HL-60 (cell line): ENCODE measurements at regions not wholly inside any gene's neighbourhood (a gene's known extent, or its start where the extent isn't known, plus 50 kb on each side); places are given as distances from the start of the nearest gene placed in this dataset.

ENCODE experiments used
- DNase-seq, 2 experiments: peaks; one replicate each; pipeline ENCODE4 v3.0.0-alpha.2; 2010 to 2020; ENCODE audit warnings: low read depth in 1 of 2, low spot score in 1 of 2
- H3K27ac ChIP-seq: fragments of 250-450 bp; sonication (Bioruptor Pico); replicated peaks from 2 replicates; pipeline ENCODE4 v1.5.1; 2020; ENCODE audit warnings: mild to moderate bottlenecking, moderate library complexity
- H3K27me3 ChIP-seq: fragments of 250-450 bp; sonication (Bioruptor Pico); 2 replicates; pipeline ENCODE4 v1.5.1; 2021; ENCODE audit warnings: mild to moderate bottlenecking, moderate library complexity; ENCODE audit not compliant: insufficient read depth, poor library complexity, severe bottlenecking
- H3K4me3 ChIP-seq: replicated peaks from 2 replicates; pipeline ENCODE4 v1.5.1; 2011; ENCODE audit warnings: mild to moderate bottlenecking, control low read depth, low read length; ENCODE audit not compliant: insufficient read depth
- GABPA ChIP-seq: IDR thresholded peaks from 2 replicates; pipeline ENCODE4 v1.6.1; 2012; ENCODE audit warnings: low read depth
- POLR2AphosphoS5 ChIP-seq: IDR thresholded peaks from 2 replicates; pipeline ENCODE4 v1.6.1; 2012; ENCODE audit warnings: low read depth
- SPI1 ChIP-seq: IDR thresholded peaks from 2 replicates; pipeline ENCODE4 v1.6.1; 2012; ENCODE audit warnings: low read depth, mild to moderate bottlenecking, borderline replicate concordance
- TF ChIP-seq, protein P1 (sequence below): IDR thresholded peaks from 2 replicates; pipeline ENCODE4 v1.6.1; 2012; ENCODE audit warnings: low read depth; ENCODE audit not compliant: insufficient replicate concordance
- TF ChIP-seq, protein P2 (sequence below): IDR thresholded peaks from one replicate; pipeline ENCODE4 v1.5.1; 2011; ENCODE audit warnings: low read length, control low read depth, inconsistent platforms; ENCODE audit not compliant: insufficient read depth

DNA sequence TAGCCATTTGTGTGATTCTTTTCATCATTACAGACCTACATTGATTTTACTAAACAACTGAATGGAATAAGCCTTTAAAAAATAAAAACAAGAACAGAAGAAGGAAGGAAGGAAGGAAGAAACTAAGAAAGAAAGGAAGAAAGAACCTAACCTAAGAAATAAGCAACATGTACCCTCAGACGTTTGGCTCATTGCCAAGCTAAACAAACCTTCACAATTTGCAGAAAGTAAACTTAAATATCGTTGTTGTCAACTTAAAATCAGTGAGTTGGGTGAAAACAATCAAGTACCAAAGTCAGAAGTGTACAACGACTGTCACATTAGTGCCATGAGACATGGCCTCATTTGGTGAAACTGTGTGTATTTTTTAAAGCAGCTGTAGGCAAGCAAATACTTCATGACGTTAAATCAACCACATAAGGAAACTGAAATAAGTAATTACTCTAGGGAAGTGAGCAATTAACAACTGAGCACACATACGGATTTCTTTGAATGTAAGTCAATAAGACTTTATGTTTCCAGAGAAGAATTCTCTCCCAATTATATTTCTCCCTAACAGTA lies 313.1 kb upstream of the TMPRSS15 start:
- TF ChIP-seq, protein P1, sequence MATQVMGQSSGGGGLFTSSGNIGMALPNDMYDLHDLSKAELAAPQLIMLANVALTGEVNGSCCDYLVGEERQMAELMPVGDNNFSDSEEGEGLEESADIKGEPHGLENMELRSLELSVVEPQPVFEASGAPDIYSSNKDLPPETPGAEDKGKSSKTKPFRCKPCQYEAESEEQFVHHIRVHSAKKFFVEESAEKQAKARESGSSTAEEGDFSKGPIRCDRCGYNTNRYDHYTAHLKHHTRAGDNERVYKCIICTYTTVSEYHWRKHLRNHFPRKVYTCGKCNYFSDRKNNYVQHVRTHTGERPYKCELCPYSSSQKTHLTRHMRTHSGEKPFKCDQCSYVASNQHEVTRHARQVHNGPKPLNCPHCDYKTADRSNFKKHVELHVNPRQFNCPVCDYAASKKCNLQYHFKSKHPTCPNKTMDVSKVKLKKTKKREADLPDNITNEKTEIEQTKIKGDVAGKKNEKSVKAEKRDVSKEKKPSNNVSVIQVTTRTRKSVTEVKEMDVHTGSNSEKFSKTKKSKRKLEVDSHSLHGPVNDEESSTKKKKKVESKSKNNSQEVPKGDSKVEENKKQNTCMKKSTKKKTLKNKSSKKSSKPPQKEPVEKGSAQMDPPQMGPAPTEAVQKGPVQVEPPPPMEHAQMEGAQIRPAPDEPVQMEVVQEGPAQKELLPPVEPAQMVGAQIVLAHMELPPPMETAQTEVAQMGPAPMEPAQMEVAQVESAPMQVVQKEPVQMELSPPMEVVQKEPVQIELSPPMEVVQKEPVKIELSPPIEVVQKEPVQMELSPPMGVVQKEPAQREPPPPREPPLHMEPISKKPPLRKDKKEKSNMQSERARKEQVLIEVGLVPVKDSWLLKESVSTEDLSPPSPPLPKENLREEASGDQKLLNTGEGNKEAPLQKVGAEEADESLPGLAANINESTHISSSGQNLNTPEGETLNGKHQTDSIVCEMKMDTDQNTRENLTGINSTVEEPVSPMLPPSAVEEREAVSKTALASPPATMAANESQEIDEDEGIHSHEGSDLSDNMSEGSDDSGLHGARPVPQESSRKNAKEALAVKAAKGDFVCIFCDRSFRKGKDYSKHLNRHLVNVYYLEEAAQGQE = no peak
- TF ChIP-seq POLR2AphosphoS5 (no peak), SPI1 (no peak), GABPA (no peak)
- TF ChIP-seq, protein P2, sequence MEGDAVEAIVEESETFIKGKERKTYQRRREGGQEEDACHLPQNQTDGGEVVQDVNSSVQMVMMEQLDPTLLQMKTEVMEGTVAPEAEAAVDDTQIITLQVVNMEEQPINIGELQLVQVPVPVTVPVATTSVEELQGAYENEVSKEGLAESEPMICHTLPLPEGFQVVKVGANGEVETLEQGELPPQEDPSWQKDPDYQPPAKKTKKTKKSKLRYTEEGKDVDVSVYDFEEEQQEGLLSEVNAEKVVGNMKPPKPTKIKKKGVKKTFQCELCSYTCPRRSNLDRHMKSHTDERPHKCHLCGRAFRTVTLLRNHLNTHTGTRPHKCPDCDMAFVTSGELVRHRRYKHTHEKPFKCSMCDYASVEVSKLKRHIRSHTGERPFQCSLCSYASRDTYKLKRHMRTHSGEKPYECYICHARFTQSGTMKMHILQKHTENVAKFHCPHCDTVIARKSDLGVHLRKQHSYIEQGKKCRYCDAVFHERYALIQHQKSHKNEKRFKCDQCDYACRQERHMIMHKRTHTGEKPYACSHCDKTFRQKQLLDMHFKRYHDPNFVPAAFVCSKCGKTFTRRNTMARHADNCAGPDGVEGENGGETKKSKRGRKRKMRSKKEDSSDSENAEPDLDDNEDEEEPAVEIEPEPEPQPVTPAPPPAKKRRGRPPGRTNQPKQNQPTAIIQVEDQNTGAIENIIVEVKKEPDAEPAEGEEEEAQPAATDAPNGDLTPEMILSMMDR = no peak
- no peak overlapping the region for H3K27ac ChIP-seq
- DNase-seq = no peak
- H3K4me3 ChIP-seq = no peak overlapping the region
- no peaks in the 10 kb centered on the region for H3K27me3 ChIP-seq

DNA sequence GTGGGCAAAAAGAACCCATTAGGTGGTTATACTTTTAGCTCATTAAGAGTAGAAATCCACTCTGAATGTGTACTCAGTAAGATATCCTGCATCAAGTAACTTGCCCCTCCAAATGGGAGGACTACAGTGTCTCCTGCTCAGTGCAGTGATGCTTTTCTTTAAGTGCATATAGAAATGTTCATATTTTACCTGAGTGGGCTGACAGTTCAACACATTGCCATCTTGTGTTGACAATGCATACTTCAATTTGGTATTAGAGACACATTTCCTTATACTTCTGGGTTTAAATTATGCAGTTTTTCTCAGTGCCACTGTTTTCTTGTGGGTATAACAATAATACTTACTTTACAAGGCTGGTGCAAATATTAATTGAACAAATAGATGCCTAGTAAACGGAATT lies 318.6 kb upstream of the TMPRSS15 start:
- no peaks in the 10 kb centered on the region for H3K27me3 ChIP-seq
- DNase-seq = no peak
- no peak overlapping the region for H3K4me3 ChIP-seq
- TF ChIP-seq, protein P1 = no peak
- TF ChIP-seq POLR2AphosphoS5 (no peak), GABPA (no peak), SPI1 (no peak)
- no peak overlapping the region for H3K27ac ChIP-seq

DNA sequence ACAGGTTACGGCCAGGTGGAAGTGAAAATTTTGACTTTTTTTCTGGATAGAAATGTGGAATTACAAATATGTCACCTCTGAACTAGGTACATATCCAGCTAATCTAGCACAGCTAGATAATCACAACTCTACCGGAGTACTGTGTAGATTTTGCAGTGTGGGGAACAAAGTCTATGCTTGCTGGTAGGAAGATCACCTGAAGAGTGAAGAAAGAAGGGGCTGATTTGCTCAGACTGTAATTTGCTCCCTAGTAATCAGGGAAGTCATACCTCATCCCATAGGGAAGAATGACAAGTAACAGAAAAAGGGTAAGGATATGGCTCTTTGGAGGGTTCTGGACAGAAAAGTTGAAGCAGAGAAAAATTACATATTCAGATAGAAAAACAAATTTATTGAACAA lies 319.6 kb upstream of the TMPRSS15 start:
- H3K27me3 ChIP-seq = no peaks in the 10 kb centered on the region
- H3K4me3 ChIP-seq = no peak overlapping the region
- no peak for DNase-seq
- TF ChIP-seq, protein P2 = no peak
- TF ChIP-seq POLR2AphosphoS5 (no peak), SPI1 (no peak), GABPA (no peak)
- TF ChIP-seq, protein P1 = no peak
- H3K27ac ChIP-seq = no peak overlapping the region
